OCI-LY1 (cell line): ENCODE measurements at regions not wholly inside any gene's neighbourhood (a gene's known extent, or its start where the extent isn't known, plus 50 kb on each side); places are given as distances from the start of the nearest gene placed in this dataset.

ENCODE experiments used
- H2AFZ ChIP-seq: fragments of 200-600 bp; sonication (generic), shearing (Covaris generic); 2 replicates; pipeline ENCODE4 v1.6.0; 2014; ENCODE audit warnings: antibody characterized with exemption, mild to moderate bottlenecking, low read length
- H3F3A ChIP-seq: fragments of 200-600 bp; sonication (generic), shearing (Covaris generic); 2 replicates; pipeline ENCODE4 v1.6.0; 2014; ENCODE audit warnings: mild to moderate bottlenecking, antibody characterized with exemption, low read length, moderate library complexity; ENCODE audit not compliant: insufficient read depth
- H3K27ac ChIP-seq: fragments of 200-600 bp; sonication (generic); 2 replicates; pipeline ENCODE4 v1.5.1; 2014; ENCODE audit warnings: low read length, mixed run types, mild to moderate bottlenecking, low read depth; ENCODE audit not compliant: poor library complexity, severe bottlenecking
- H3K27me3 ChIP-seq: fragments of 200-600 bp; sonication (generic); 2 replicates; pipeline ENCODE4 v1.6.0; 2014; ENCODE audit warnings: antibody characterized with exemption, mild to moderate bottlenecking, low read length, moderate library complexity; ENCODE audit not compliant: insufficient read depth
- H3K36me3 ChIP-seq: fragments of 200-600 bp; sonication (generic); 2 replicates; pipeline ENCODE4 v1.6.1; 2014; ENCODE audit warnings: mild to moderate bottlenecking, antibody characterized with exemption, low read length, moderate library complexity, mixed read lengths; ENCODE audit not compliant: insufficient read depth
- H3K4me1 ChIP-seq: fragments of 200-600 bp; sonication (generic); 2 replicates; pipeline ENCODE4 v1.5.1; 2014; ENCODE audit warnings: mild to moderate bottlenecking, low read length, moderate library complexity; ENCODE audit not compliant: insufficient read depth, severe bottlenecking
- H3K4me2 ChIP-seq: fragments of 200-600 bp; sonication (generic), shearing (Covaris generic); 2 replicates; pipeline ENCODE4 v1.6.1; 2014; ENCODE audit warnings: low read length
- H3K4me3 ChIP-seq: fragments of 200-600 bp; sonication (generic); 2 replicates; pipeline ENCODE4 v1.5.1; 2014; ENCODE audit warnings: low read length, low read depth, mild to moderate bottlenecking, mixed read lengths; ENCODE audit not compliant: poor library complexity, severe bottlenecking
- H3K79me2 ChIP-seq: fragments of 200-600 bp; shearing (Covaris generic); 2 replicates; pipeline ENCODE4 v1.6.1; 2016; ENCODE audit warnings: mixed run types, low read length, mixed read lengths; ENCODE audit not compliant: insufficient read depth
- H3K9ac ChIP-seq: fragments of 200-600 bp; sonication (generic), shearing (Covaris generic); 2 replicates; pipeline ENCODE4 v1.6.1; 2014; ENCODE audit warnings: mild to moderate bottlenecking, low read length, mixed read lengths
- H3K9me2 ChIP-seq: fragments of 200-600 bp; sonication (generic), shearing (Covaris generic); 2 replicates; pipeline ENCODE4 v1.6.1; 2014; ENCODE audit warnings: low read depth, mild to moderate bottlenecking, low read length, mixed read lengths
- H3K9me3 ChIP-seq: fragments of 200-600 bp; shearing (Covaris generic); 2 replicates; pipeline ENCODE4 v1.6.1; 2014; ENCODE audit warnings: low read length, mixed read lengths
- H4K20me1 ChIP-seq: fragments of 200-600 bp; sonication (generic), shearing (Covaris generic); 2 replicates; pipeline ENCODE4 v1.6.0; 2016; ENCODE audit warnings: mild to moderate bottlenecking, low read length; ENCODE audit not compliant: insufficient read depth
- EZH2 ChIP-seq: fragments of 200-600 bp; sonication (generic), shearing (Covaris generic); IDR thresholded peaks from 2 replicates; pipeline ENCODE4 v1.8.0; 2017; ENCODE audit warnings: borderline replicate concordance, mixed run types, mild to moderate bottlenecking, antibody characterized with exemption, low read length, moderate library complexity, mixed read lengths
- TF ChIP-seq, protein P1 (sequence below): fragments of 200-600 bp; sonication (generic), shearing (Covaris generic); IDR thresholded peaks from 2 replicates; pipeline ENCODE4 v1.5.1; 2017; ENCODE audit warnings: mild to moderate bottlenecking, antibody characterized with exemption, low read length, moderate library complexity, mixed read lengths

DNA sequence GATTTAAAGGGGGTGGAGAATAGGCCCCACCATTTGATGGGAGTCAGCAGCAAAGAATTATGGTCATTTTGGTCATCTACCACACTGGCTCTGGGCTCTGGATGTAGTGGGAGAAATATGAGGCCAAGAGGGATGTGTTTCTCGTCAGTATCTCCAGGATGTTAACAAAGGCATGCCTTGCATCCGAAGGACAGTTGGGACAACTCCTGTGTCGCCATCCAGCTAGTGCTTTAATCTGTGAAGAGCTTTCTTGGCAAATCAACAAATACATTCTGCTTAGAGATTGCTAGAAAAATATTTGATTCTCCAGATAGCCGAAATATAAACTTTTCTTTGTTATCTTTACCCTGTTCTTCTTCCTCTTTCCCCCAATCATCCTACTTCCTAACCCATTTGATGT is 287.1 kb upstream of the TNP1 start:
- Histone ChIP-seq H3K4me3 (no peak overlapping the region), H3K9me2 (no peaks in the 10 kb centered on the region), H3K4me1 (no peaks in the 10 kb centered on the region), H3K27me3 (no peaks in the 10 kb centered on the region), H3F3A (no peaks in the 10 kb centered on the region), H3K9me3 (no peaks in the 10 kb centered on the region), H3K79me2 (no peaks in the 10 kb centered on the region), H3K4me2 (no peak overlapping the region), H4K20me1 (no peaks in the 10 kb centered on the region), H2AFZ (no peak overlapping the region), H3K36me3 (no peaks in the 10 kb centered on the region), H3K27ac (no peak overlapping the region), H3K9ac (no peak overlapping the region)
- TF ChIP-seq, protein P1, sequence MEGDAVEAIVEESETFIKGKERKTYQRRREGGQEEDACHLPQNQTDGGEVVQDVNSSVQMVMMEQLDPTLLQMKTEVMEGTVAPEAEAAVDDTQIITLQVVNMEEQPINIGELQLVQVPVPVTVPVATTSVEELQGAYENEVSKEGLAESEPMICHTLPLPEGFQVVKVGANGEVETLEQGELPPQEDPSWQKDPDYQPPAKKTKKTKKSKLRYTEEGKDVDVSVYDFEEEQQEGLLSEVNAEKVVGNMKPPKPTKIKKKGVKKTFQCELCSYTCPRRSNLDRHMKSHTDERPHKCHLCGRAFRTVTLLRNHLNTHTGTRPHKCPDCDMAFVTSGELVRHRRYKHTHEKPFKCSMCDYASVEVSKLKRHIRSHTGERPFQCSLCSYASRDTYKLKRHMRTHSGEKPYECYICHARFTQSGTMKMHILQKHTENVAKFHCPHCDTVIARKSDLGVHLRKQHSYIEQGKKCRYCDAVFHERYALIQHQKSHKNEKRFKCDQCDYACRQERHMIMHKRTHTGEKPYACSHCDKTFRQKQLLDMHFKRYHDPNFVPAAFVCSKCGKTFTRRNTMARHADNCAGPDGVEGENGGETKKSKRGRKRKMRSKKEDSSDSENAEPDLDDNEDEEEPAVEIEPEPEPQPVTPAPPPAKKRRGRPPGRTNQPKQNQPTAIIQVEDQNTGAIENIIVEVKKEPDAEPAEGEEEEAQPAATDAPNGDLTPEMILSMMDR: no peak
- no peak for TF ChIP-seq EZH2

DNA sequence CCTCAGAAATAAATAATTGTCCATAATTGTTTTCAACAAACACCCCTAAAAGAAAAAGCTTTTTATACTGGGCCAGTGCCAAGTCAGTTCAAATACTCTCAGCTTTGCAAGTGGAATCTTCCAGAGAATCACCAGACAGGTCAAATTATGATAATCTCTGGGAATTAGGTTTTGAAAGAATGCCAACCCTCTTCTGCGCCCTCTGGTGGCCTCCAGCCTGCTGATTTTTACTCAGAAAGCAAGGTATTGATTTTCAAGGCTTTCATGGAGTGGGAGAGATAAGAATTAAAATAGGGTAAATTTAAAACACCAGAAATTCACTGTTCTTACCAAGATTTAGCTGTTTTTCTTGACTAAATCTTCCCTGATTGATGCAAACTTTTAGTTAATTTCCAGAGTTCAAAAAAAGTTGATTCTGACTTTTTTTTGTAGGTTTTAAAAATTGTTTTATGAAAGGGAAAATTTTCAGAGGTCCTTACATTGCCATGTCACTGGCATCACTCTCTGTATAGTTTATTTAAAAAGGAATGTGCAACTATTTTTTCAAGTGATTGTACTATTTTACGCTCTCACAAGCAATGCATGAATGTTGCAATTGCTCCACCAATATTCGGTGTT is 282.9 kb upstream of the TNP1 start:
- no peak overlapping the region for H3K9ac ChIP-seq
- H3K4me3 ChIP-seq: no peak overlapping the region
- no peak for TF ChIP-seq EZH2
- TF ChIP-seq, protein P1: peak; percentile 74
- no peaks in the 10 kb centered on the region for H3K4me1 ChIP-seq
- no peak overlapping the region for H3K4me2 ChIP-seq
- no peaks in the 10 kb centered on the region for H3K27me3 ChIP-seq
- H3K9me2 ChIP-seq: no peaks in the 10 kb centered on the region
- no peaks in the 10 kb centered on the region for H4K20me1 ChIP-seq
- H3K36me3 ChIP-seq: no peaks in the 10 kb centered on the region
- H3K9me3 ChIP-seq: no peaks in the 10 kb centered on the region
- H3F3A ChIP-seq: no peaks in the 10 kb centered on the region
- H3K27ac ChIP-seq: no peak overlapping the region
- no peaks in the 10 kb centered on the region for H3K79me2 ChIP-seq
- H2AFZ ChIP-seq: no peak overlapping the region

DNA sequence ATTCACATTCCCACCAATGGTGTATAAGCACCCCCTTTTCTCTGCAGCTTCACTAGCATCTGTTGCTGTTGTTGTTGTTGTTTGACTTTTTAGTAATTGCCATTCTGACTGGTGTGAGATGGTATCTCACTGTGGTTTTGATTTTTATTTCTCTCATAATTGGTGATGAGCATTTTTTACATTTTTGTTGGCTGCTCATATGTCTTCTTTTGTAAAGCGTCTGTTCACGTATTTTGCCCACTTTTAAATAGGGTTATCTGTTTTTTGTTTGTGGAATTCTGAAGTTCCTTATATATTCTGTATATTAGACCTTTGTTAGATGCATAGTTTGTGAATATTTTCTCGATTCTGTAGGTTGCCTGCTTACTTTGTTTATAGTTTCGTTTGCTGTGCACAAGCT is 278.4 kb upstream of the TNP1 start:
- Histone ChIP-seq H3K4me3 (no peak overlapping the region), H3K9ac (no peak overlapping the region), H3K4me2 (no peak overlapping the region), H3K27me3 (no peaks in the 10 kb centered on the region), H3K27ac (no peak overlapping the region), H4K20me1 (no peaks in the 10 kb centered on the region), H2AFZ (no peak overlapping the region), H3K9me2 (0 out of 2 replicates have a peak, but pooled peaks cover 3% of the 10 kb centered on the region), H3K79me2 (no peaks in the 10 kb centered on the region), H3K9me3 (no peaks in the 10 kb centered on the region), H3K36me3 (no peaks in the 10 kb centered on the region), H3K4me1 (no peaks in the 10 kb centered on the region), H3F3A (no peaks in the 10 kb centered on the region)
- no peak for TF ChIP-seq EZH2
- TF ChIP-seq, protein P1: no peak
